H1 (cell line): ENCODE measurements at regions not wholly inside any gene's neighbourhood (a gene's known extent, or its start where the extent isn't known, plus 50 kb on each side); places are given as distances from the start of the nearest gene placed in this dataset.

Source experiments
- CTCF ChIA-PET: fragments of 300-600 bp; sonication (Branson Sonifier 250); formaldehyde crosslinking; loops from one replicate; lab custom pipeline; 2021; ENCODE audit not compliant: partially characterized antibody; lab: Charles Lee
- POLR2A ChIA-PET: fragments of 300-600 bp; sonication (Branson Sonifier 250); formaldehyde crosslinking; loops from one replicate; lab custom pipeline; 2021; ENCODE audit warnings: inconsistent platforms; ENCODE audit not compliant: partially characterized antibody; lab: Charles Lee
- DNase-seq, 2 experiments: peaks; one replicate each; pipeline versions ENCODE4 v3.0.0 to v3.0.0-alpha.2; 2010 to 2022; ENCODE audit warnings: low spot score in 2 of 2, low read depth in 1 of 2, mixed read lengths in 1 of 2
- FAIRE-seq: peaks from 2 replicates; lab custom pipeline; 2011; peaks lifted over from hg19 to GRCh38; lab: Jason Lieb, UNC
- H2AFZ ChIP-seq: 2 replicates; pipeline ENCODE4 v1.8.1; 2012; ENCODE audit warnings: low read length, inconsistent platforms
- H2AK5ac ChIP-seq: 2 replicates; pipeline ENCODE4 v1.6.1; 2013; ENCODE audit warnings: low read depth, low read length
- H2BK120ac ChIP-seq: replicated peaks from 2 replicates; pipeline ENCODE3; 2013; ENCODE audit warnings: low read depth, low read length, inconsistent platforms
- H2BK12ac ChIP-seq: 2 replicates; pipeline ENCODE4 v1.6.1; 2013; ENCODE audit warnings: low read depth, low read length
- H2BK15ac ChIP-seq: 2 replicates; pipeline ENCODE4 v1.6.1; 2013; ENCODE audit warnings: low read length
- H2BK20ac ChIP-seq: 2 replicates; pipeline ENCODE4 v1.6.1; 2013; ENCODE audit warnings: low read length
- H2BK5ac ChIP-seq: 2 replicates; pipeline ENCODE4 v1.6.1; 2013; ENCODE audit warnings: low read depth, low read length
- H3K14ac ChIP-seq: 2 replicates; pipeline ENCODE4 v1.6.1; 2013; ENCODE audit warnings: inconsistent platforms; ENCODE audit not compliant: insufficient read length
- H3K18ac ChIP-seq: 2 replicates; pipeline ENCODE4 v1.6.1; 2013; ENCODE audit warnings: low read length; ENCODE audit errors: extremely low read depth
- H3K23ac ChIP-seq: 2 replicates; pipeline ENCODE4 v1.6.1; 2013; ENCODE audit warnings: inconsistent platforms; ENCODE audit not compliant: insufficient read length
- H3K23me2 ChIP-seq: 2 replicates; pipeline ENCODE4 v1.6.1; 2013; ENCODE audit warnings: low read depth, low read length
- H3K27ac ChIP-seq: 2 replicates; pipeline ENCODE4 v1.6.1; 2011; ENCODE audit warnings: low read depth, low read length, inconsistent platforms
- H3K27me3 ChIP-seq, 4 experiments: replicated peaks in 1 of 4; 1 replicate in 1 of 4; 2 replicates in 3 of 4; pipeline versions ENCODE4 v1.6.1 to v1.8.1; 2011 to 2013; ENCODE audit warnings: low read length in 3 of 4, mild to moderate bottlenecking in 3 of 4, inconsistent platforms in 2 of 4, mixed read lengths in 2 of 4, moderate library complexity in 1 of 4; ENCODE audit not compliant: control insufficient read depth in 3 of 4, insufficient read depth in 3 of 4; ENCODE audit errors: extremely low read depth in 1 of 4
- H3K36me3 ChIP-seq, 4 experiments: 2 replicates each; pipeline versions ENCODE4 v1.6.1 to v1.8.1; 2011 to 2013; ENCODE audit warnings: mild to moderate bottlenecking in 4 of 4, low read length in 3 of 4, moderate library complexity in 2 of 4, control low read depth in 1 of 4, inconsistent platforms in 1 of 4; ENCODE audit not compliant: insufficient read depth in 4 of 4, control insufficient read depth in 2 of 4
- H3K4ac ChIP-seq: replicated peaks from 2 replicates; pipeline ENCODE3; 2013; ENCODE audit warnings: low read length, low read depth, mixed read lengths, inconsistent platforms; ENCODE audit not compliant: insufficient read length
- H3K4me1 ChIP-seq, 4 experiments: replicated peaks in 1 of 4; 1 replicate in 1 of 4; 2 replicates in 3 of 4; pipeline versions ENCODE4 v1.6.1 to v1.8.1; 2011 to 2013; ENCODE audit warnings: low read length in 3 of 4, inconsistent platforms in 2 of 4, mixed read lengths in 1 of 4; ENCODE audit not compliant: insufficient read depth in 4 of 4, control insufficient read depth in 3 of 4
- H3K4me2 ChIP-seq, 2 experiments: 2 replicates each; pipeline versions ENCODE4 v1.6.1 to v1.8.1; 2011 to 2013; ENCODE audit warnings: low read depth in 2 of 2, low read length in 2 of 2, control low read depth in 1 of 2, inconsistent platforms in 1 of 2, mild to moderate bottlenecking in 1 of 2; ENCODE audit not compliant: insufficient read depth in 1 of 2
- H3K4me3 ChIP-seq, 4 experiments: fragments of 200-600, 300-600 bp in 1 of 4; sonication (generic), shearing (Covaris generic), sonication (Bioruptor Twin) in 1 of 4; 2 replicates each; pipeline versions ENCODE4 v1.5.1 to v1.8.1; 2011 to 2016; ENCODE audit warnings: low read length in 4 of 4, low read depth in 3 of 4, control low read depth in 2 of 4, inconsistent platforms in 2 of 4, mild to moderate bottlenecking in 2 of 4, mixed read lengths in 1 of 4, moderate library complexity in 1 of 4; ENCODE audit not compliant: insufficient read depth in 2 of 4; ENCODE audit errors: extremely low read depth in 1 of 4
- H3K56ac ChIP-seq: replicated peaks from 2 replicates; pipeline ENCODE3; 2013; ENCODE audit warnings: low read depth, mild to moderate bottlenecking, mixed read lengths, low read length, inconsistent platforms; ENCODE audit not compliant: insufficient read length
- H3K79me1 ChIP-seq: 2 replicates; pipeline ENCODE4 v1.6.1; 2013; ENCODE audit warnings: low read depth, low read length, control low read depth
- H3K79me2 ChIP-seq, 2 experiments: 2 replicates each; pipeline versions ENCODE4 v1.6.1 to v1.8.1; 2012 to 2013; ENCODE audit warnings: low read length in 2 of 2, mild to moderate bottlenecking in 2 of 2, inconsistent platforms in 1 of 2; ENCODE audit not compliant: insufficient read depth in 2 of 2, control insufficient read depth in 1 of 2
- H3K9ac ChIP-seq, 4 experiments: replicated peaks in 1 of 4; 1 replicate in 1 of 4; 2 replicates in 3 of 4; pipeline versions ENCODE4 v1.6.1 to v1.8.1; 2011 to 2013; ENCODE audit warnings: low read depth in 3 of 4, low read length in 3 of 4, control low read depth in 2 of 4, mild to moderate bottlenecking in 2 of 4, moderate library complexity in 2 of 4, inconsistent platforms in 1 of 4; ENCODE audit errors: extremely low read depth in 1 of 4
- H3K9me3 ChIP-seq, 2 experiments: 2 replicates each; pipeline versions ENCODE4 v1.6.1 to v1.8.1; 2012 to 2013; ENCODE audit warnings: mild to moderate bottlenecking in 2 of 2, moderate library complexity in 2 of 2, control low read depth in 1 of 2, inconsistent platforms in 1 of 2, low read depth in 1 of 2, low read length in 1 of 2, mixed read lengths in 1 of 2; ENCODE audit not compliant: insufficient read depth in 2 of 2
- H4K20me1 ChIP-seq, 2 experiments: replicated peaks in 1 of 2; 2 replicates each; pipeline versions ENCODE3 to v1.8.1; 2011 to 2013; ENCODE audit warnings: inconsistent platforms in 2 of 2, low read length in 2 of 2, mild to moderate bottlenecking in 1 of 2; ENCODE audit not compliant: insufficient read depth in 2 of 2, control insufficient read depth in 1 of 2
- H4K5ac ChIP-seq: 2 replicates; pipeline ENCODE4 v1.6.1; 2013; ENCODE audit warnings: low read length, low read depth, mixed read lengths, inconsistent platforms; ENCODE audit not compliant: insufficient read length
- H4K8ac ChIP-seq: 2 replicates; pipeline ENCODE4 v1.8.0; 2013; ENCODE audit warnings: mild to moderate bottlenecking, moderate library complexity, low read length, inconsistent platforms; ENCODE audit not compliant: insufficient read depth; ENCODE audit errors: extremely low read depth
- H4K91ac ChIP-seq: replicated peaks from 2 replicates; pipeline ENCODE3; 2013; ENCODE audit warnings: low read length, mixed read lengths, inconsistent platforms; ENCODE audit not compliant: insufficient read length
- JUND ChIP-seq: IDR thresholded peaks from 2 replicates; pipeline ENCODE4 v1.6.1; 2011; ENCODE audit warnings: mild to moderate bottlenecking, improper control_type of control experiment, low read length
- KDM1A ChIP-seq: fragments of 200-600, 300-600 bp; sonication (generic); IDR thresholded peaks from 2 replicates; pipeline ENCODE4 v1.7.1; 2016; ENCODE audit warnings: mild to moderate bottlenecking, low read length, borderline replicate concordance
- POLR2AphosphoS5 ChIP-seq: IDR thresholded peaks from 2 replicates; pipeline ENCODE4 v1.6.1; 2011; ENCODE audit warnings: low read depth, low read length
- POU5F1 ChIP-seq: IDR thresholded peaks from 2 replicates; pipeline ENCODE4 v1.6.1; 2011; ENCODE audit warnings: low read depth, mild to moderate bottlenecking, low read length, moderate library complexity
- RFX5 ChIP-seq: IDR thresholded peaks from 2 replicates; pipeline ENCODE4 v1.6.1; 2011; ENCODE audit warnings: low read depth, low read length, improper control_type of control experiment, borderline replicate concordance
- SP4 ChIP-seq: IDR thresholded peaks from 2 replicates; pipeline ENCODE4 v1.6.1; 2012; ENCODE audit warnings: low read length, inconsistent platforms
- TCF12 ChIP-seq: IDR thresholded peaks from 2 replicates; pipeline ENCODE4 v1.6.1; 2011; ENCODE audit warnings: low read depth, mild to moderate bottlenecking, low read length
- WGBS, 2 experiments: shearing (Covaris generic) in 1 of 2; methylation state at CpG; one replicate each; pipeline versions ENCODE4 v1.1.6 to v1.1.7; 2013 to 2015; ENCODE audit warnings: low lambda C conversion rate in 2 of 2, mixed read lengths in 2 of 2, inconsistent platforms in 1 of 2, low coverage in 1 of 2, missing lambda C conversion rate in 1 of 2; ENCODE audit not compliant: insufficient replicate concordance in 2 of 2, insufficient coverage in 1 of 2, insufficient read length in 1 of 2; ENCODE audit errors: extremely low coverage in 1 of 2, missing lambda C conversion rate in 1 of 2; 5-methylcytosine and 5-hydroxymethylcytosine counted together

DNA sequence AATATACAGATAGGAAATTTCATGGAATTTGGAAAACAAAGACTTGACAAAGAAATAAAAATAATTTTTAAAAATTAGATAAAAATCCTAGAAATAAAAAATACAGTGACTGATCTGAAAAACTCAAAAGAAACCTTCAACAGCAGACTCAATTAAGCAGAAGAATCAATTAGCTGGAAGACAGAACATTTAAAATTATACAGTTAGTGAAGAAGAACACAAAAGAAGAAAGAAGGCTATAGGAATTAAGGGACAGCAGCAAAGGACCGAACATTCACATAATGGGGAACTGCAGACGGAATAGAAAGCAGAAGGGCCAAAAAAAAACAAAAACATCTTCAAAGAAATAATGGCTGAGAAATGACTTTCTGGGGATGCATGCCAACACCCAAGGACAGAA is 314.5 kb downstream of the CRPPA start:
- H4K8ac ChIP-seq: no peak overlapping the region
- no peaks in the 10 kb centered on the region for H3K27me3 ChIP-seq
- ChIA-PET POLR2A (no interaction called here), CTCF (no interaction called here)
- WGBS, 2 experiments: 96% methylated on average over 2 of the region's 2 CpGs; no CpG with 5 or more reads in 1 of the 2 experiments
- H3K4ac ChIP-seq: no peak overlapping the region
- no peak overlapping the region for H2AFZ ChIP-seq
- no peaks in the 10 kb centered on the region for H3K79me2 ChIP-seq
- H3K4me2 ChIP-seq: no peak overlapping the region
- H3K27ac ChIP-seq: no peak overlapping the region
- H2BK20ac ChIP-seq: no peak overlapping the region
- no peak overlapping the region for H3K56ac ChIP-seq
- no peaks in the 10 kb centered on the region for H3K23me2 ChIP-seq
- no peak overlapping the region for H2BK120ac ChIP-seq
- DNase-seq: no peak
- no peaks in the 10 kb centered on the region for H3K79me1 ChIP-seq
- no peak overlapping the region for H3K4me3 ChIP-seq
- H3K9ac ChIP-seq: no peak overlapping the region
- no peak for FAIRE-seq
- H2BK15ac ChIP-seq: no peak overlapping the region
- H3K36me3 ChIP-seq: no peaks in the 10 kb centered on the region; a peak in 1 of 8 replicates
- H4K20me1 ChIP-seq: no peaks in the 10 kb centered on the region
- no peaks in the 10 kb centered on the region for H3K4me1 ChIP-seq
- H2AK5ac ChIP-seq: no peak overlapping the region
- no peak overlapping the region for H2BK12ac ChIP-seq
- H3K23ac ChIP-seq: no peak overlapping the region
- H2BK5ac ChIP-seq: no peak overlapping the region
- H3K14ac ChIP-seq: no peak overlapping the region
- H3K18ac ChIP-seq: no peak overlapping the region
- H3K9me3 ChIP-seq: peaks cover 11 to 19% of the 10 kb centered on the region in 2 experiments; a peak in 3 of 4 replicates
- H4K5ac ChIP-seq: no peak overlapping the region
- no peak overlapping the region for H4K91ac ChIP-seq
- TF ChIP-seq TCF12: no peak
- TF ChIP-seq RFX5: no peak
- TF ChIP-seq SP4: no peak
- no peak for TF ChIP-seq KDM1A
- no peak for TF ChIP-seq POLR2AphosphoS5
- TF ChIP-seq JUND: no peak
- TF ChIP-seq POU5F1: no peak
